H1 (cell line): ENCODE measurements at regions not wholly inside any gene's neighbourhood (a gene's known extent, or its start where the extent isn't known, plus 50 kb on each side); places are given as distances from the start of the nearest gene placed in this dataset.
A peak's percentile ranks its signal among the peaks of the same experiment; 100 is the strongest.

Source experiments
- CTCF ChIA-PET: fragments of 300-600 bp; sonication (Branson Sonifier 250); formaldehyde crosslinking; loops from one replicate; lab custom pipeline; 2021; ENCODE audit not compliant: partially characterized antibody; lab: Charles Lee
- POLR2A ChIA-PET: fragments of 300-600 bp; sonication (Branson Sonifier 250); formaldehyde crosslinking; loops from one replicate; lab custom pipeline; 2021; ENCODE audit warnings: inconsistent platforms; ENCODE audit not compliant: partially characterized antibody; lab: Charles Lee
- DNase-seq, 2 experiments: peaks; one replicate each; pipeline versions ENCODE4 v3.0.0 to v3.0.0-alpha.2; 2010 to 2022; ENCODE audit warnings: low spot score in 2 of 2, low read depth in 1 of 2, mixed read lengths in 1 of 2
- FAIRE-seq: peaks from 2 replicates; lab custom pipeline; 2011; peaks lifted over from hg19 to GRCh38; lab: Jason Lieb, UNC
- H2AFZ ChIP-seq: 2 replicates; pipeline ENCODE4 v1.8.1; 2012; ENCODE audit warnings: low read length, inconsistent platforms
- H2AK5ac ChIP-seq: 2 replicates; pipeline ENCODE4 v1.6.1; 2013; ENCODE audit warnings: low read depth, low read length
- H2BK120ac ChIP-seq: replicated peaks from 2 replicates; pipeline ENCODE3; 2013; ENCODE audit warnings: low read depth, low read length, inconsistent platforms
- H2BK12ac ChIP-seq: 2 replicates; pipeline ENCODE4 v1.6.1; 2013; ENCODE audit warnings: low read depth, low read length
- H2BK15ac ChIP-seq: 2 replicates; pipeline ENCODE4 v1.6.1; 2013; ENCODE audit warnings: low read length
- H2BK20ac ChIP-seq: 2 replicates; pipeline ENCODE4 v1.6.1; 2013; ENCODE audit warnings: low read length
- H2BK5ac ChIP-seq: 2 replicates; pipeline ENCODE4 v1.6.1; 2013; ENCODE audit warnings: low read depth, low read length
- H3K14ac ChIP-seq: 2 replicates; pipeline ENCODE4 v1.6.1; 2013; ENCODE audit warnings: inconsistent platforms; ENCODE audit not compliant: insufficient read length
- H3K18ac ChIP-seq: 2 replicates; pipeline ENCODE4 v1.6.1; 2013; ENCODE audit warnings: low read length; ENCODE audit errors: extremely low read depth
- H3K23ac ChIP-seq: 2 replicates; pipeline ENCODE4 v1.6.1; 2013; ENCODE audit warnings: inconsistent platforms; ENCODE audit not compliant: insufficient read length
- H3K23me2 ChIP-seq: 2 replicates; pipeline ENCODE4 v1.6.1; 2013; ENCODE audit warnings: low read depth, low read length
- H3K27ac ChIP-seq: 2 replicates; pipeline ENCODE4 v1.6.1; 2011; ENCODE audit warnings: low read depth, low read length, inconsistent platforms
- H3K27me3 ChIP-seq, 4 experiments: replicated peaks in 1 of 4; 1 replicate in 1 of 4; 2 replicates in 3 of 4; pipeline versions ENCODE4 v1.6.1 to v1.8.1; 2011 to 2013; ENCODE audit warnings: low read length in 3 of 4, mild to moderate bottlenecking in 3 of 4, inconsistent platforms in 2 of 4, mixed read lengths in 2 of 4, moderate library complexity in 1 of 4; ENCODE audit not compliant: control insufficient read depth in 3 of 4, insufficient read depth in 3 of 4; ENCODE audit errors: extremely low read depth in 1 of 4
- H3K36me3 ChIP-seq, 4 experiments: 2 replicates each; pipeline versions ENCODE4 v1.6.1 to v1.8.1; 2011 to 2013; ENCODE audit warnings: mild to moderate bottlenecking in 4 of 4, low read length in 3 of 4, moderate library complexity in 2 of 4, control low read depth in 1 of 4, inconsistent platforms in 1 of 4; ENCODE audit not compliant: insufficient read depth in 4 of 4, control insufficient read depth in 2 of 4
- H3K4ac ChIP-seq: replicated peaks from 2 replicates; pipeline ENCODE3; 2013; ENCODE audit warnings: low read length, low read depth, mixed read lengths, inconsistent platforms; ENCODE audit not compliant: insufficient read length
- H3K4me1 ChIP-seq, 4 experiments: replicated peaks in 1 of 4; 1 replicate in 1 of 4; 2 replicates in 3 of 4; pipeline versions ENCODE4 v1.6.1 to v1.8.1; 2011 to 2013; ENCODE audit warnings: low read length in 3 of 4, inconsistent platforms in 2 of 4, mixed read lengths in 1 of 4; ENCODE audit not compliant: insufficient read depth in 4 of 4, control insufficient read depth in 3 of 4
- H3K4me2 ChIP-seq, 2 experiments: 2 replicates each; pipeline versions ENCODE4 v1.6.1 to v1.8.1; 2011 to 2013; ENCODE audit warnings: low read depth in 2 of 2, low read length in 2 of 2, control low read depth in 1 of 2, inconsistent platforms in 1 of 2, mild to moderate bottlenecking in 1 of 2; ENCODE audit not compliant: insufficient read depth in 1 of 2
- H3K4me3 ChIP-seq, 4 experiments: fragments of 200-600, 300-600 bp in 1 of 4; sonication (generic), shearing (Covaris generic), sonication (Bioruptor Twin) in 1 of 4; 2 replicates each; pipeline versions ENCODE4 v1.5.1 to v1.8.1; 2011 to 2016; ENCODE audit warnings: low read length in 4 of 4, low read depth in 3 of 4, control low read depth in 2 of 4, inconsistent platforms in 2 of 4, mild to moderate bottlenecking in 2 of 4, mixed read lengths in 1 of 4, moderate library complexity in 1 of 4; ENCODE audit not compliant: insufficient read depth in 2 of 4; ENCODE audit errors: extremely low read depth in 1 of 4
- H3K56ac ChIP-seq: replicated peaks from 2 replicates; pipeline ENCODE3; 2013; ENCODE audit warnings: low read depth, mild to moderate bottlenecking, mixed read lengths, low read length, inconsistent platforms; ENCODE audit not compliant: insufficient read length
- H3K79me1 ChIP-seq: 2 replicates; pipeline ENCODE4 v1.6.1; 2013; ENCODE audit warnings: low read depth, low read length, control low read depth
- H3K79me2 ChIP-seq, 2 experiments: 2 replicates each; pipeline versions ENCODE4 v1.6.1 to v1.8.1; 2012 to 2013; ENCODE audit warnings: low read length in 2 of 2, mild to moderate bottlenecking in 2 of 2, inconsistent platforms in 1 of 2; ENCODE audit not compliant: insufficient read depth in 2 of 2, control insufficient read depth in 1 of 2
- H3K9ac ChIP-seq, 4 experiments: replicated peaks in 1 of 4; 1 replicate in 1 of 4; 2 replicates in 3 of 4; pipeline versions ENCODE4 v1.6.1 to v1.8.1; 2011 to 2013; ENCODE audit warnings: low read depth in 3 of 4, low read length in 3 of 4, control low read depth in 2 of 4, mild to moderate bottlenecking in 2 of 4, moderate library complexity in 2 of 4, inconsistent platforms in 1 of 4; ENCODE audit errors: extremely low read depth in 1 of 4
- H3K9me3 ChIP-seq, 2 experiments: 2 replicates each; pipeline versions ENCODE4 v1.6.1 to v1.8.1; 2012 to 2013; ENCODE audit warnings: mild to moderate bottlenecking in 2 of 2, moderate library complexity in 2 of 2, control low read depth in 1 of 2, inconsistent platforms in 1 of 2, low read depth in 1 of 2, low read length in 1 of 2, mixed read lengths in 1 of 2; ENCODE audit not compliant: insufficient read depth in 2 of 2
- H4K20me1 ChIP-seq, 2 experiments: replicated peaks in 1 of 2; 2 replicates each; pipeline versions ENCODE3 to v1.8.1; 2011 to 2013; ENCODE audit warnings: inconsistent platforms in 2 of 2, low read length in 2 of 2, mild to moderate bottlenecking in 1 of 2; ENCODE audit not compliant: insufficient read depth in 2 of 2, control insufficient read depth in 1 of 2
- H4K5ac ChIP-seq: 2 replicates; pipeline ENCODE4 v1.6.1; 2013; ENCODE audit warnings: low read length, low read depth, mixed read lengths, inconsistent platforms; ENCODE audit not compliant: insufficient read length
- H4K8ac ChIP-seq: 2 replicates; pipeline ENCODE4 v1.8.0; 2013; ENCODE audit warnings: mild to moderate bottlenecking, moderate library complexity, low read length, inconsistent platforms; ENCODE audit not compliant: insufficient read depth; ENCODE audit errors: extremely low read depth
- H4K91ac ChIP-seq: replicated peaks from 2 replicates; pipeline ENCODE3; 2013; ENCODE audit warnings: low read length, mixed read lengths, inconsistent platforms; ENCODE audit not compliant: insufficient read length
- BACH1 ChIP-seq: IDR thresholded peaks from 2 replicates; pipeline ENCODE4 v1.6.1; 2012; ENCODE audit warnings: low read length, improper control_type of control experiment
- CHD1 ChIP-seq: IDR thresholded peaks from 2 replicates; pipeline ENCODE4 v1.6.1; 2012; ENCODE audit warnings: low read depth, low read length, improper control_type of control experiment
- EP300 ChIP-seq, 2 experiments: IDR thresholded peaks; 1 replicate in 1 of 2; 2 replicates in 1 of 2; pipeline ENCODE4 v1.6.1; 2011 to 2012; ENCODE audit warnings: low read depth in 2 of 2, low read length in 2 of 2, mild to moderate bottlenecking in 2 of 2, borderline replicate concordance in 1 of 2, inconsistent platforms in 1 of 2, moderate library complexity in 1 of 2
- JUN ChIP-seq: IDR thresholded peaks from 2 replicates; pipeline ENCODE4 v1.6.1; 2011; ENCODE audit warnings: low read depth, mild to moderate bottlenecking, improper control_type of control experiment, low read length
- KDM4A ChIP-seq: IDR thresholded peaks from one replicate; pipeline ENCODE4 v1.7.1; 2012; ENCODE audit warnings: low read depth, mild to moderate bottlenecking, moderate library complexity, low read length, inconsistent platforms; ENCODE audit not compliant: severe bottlenecking
- KDM5A ChIP-seq: fragments of 200-600 bp; IDR thresholded peaks from 2 replicates; pipeline ENCODE4 v1.7.1; 2012; ENCODE audit warnings: mild to moderate bottlenecking, low read length, inconsistent platforms, mixed read lengths
- MAX ChIP-seq: IDR thresholded peaks from 2 replicates; pipeline ENCODE4 v1.6.1; 2012; ENCODE audit warnings: inconsistent platforms
- NRF1 ChIP-seq: IDR thresholded peaks from 2 replicates; pipeline ENCODE4 v1.6.1; 2011; ENCODE audit warnings: mild to moderate bottlenecking, low read depth, low read length, improper control_type of control experiment
- RAD21 ChIP-seq, 2 experiments: IDR thresholded peaks in 1 of 2; conservative IDR thresholded peaks in 1 of 2; 2 replicates each; pipeline ENCODE4 v1.6.1; 2011; ENCODE audit warnings: low read depth in 2 of 2, low read length in 2 of 2, improper control_type of control experiment in 1 of 2, inconsistent platforms in 1 of 2, mild to moderate bottlenecking in 1 of 2, moderate library complexity in 1 of 2
- RXRA ChIP-seq: IDR thresholded peaks from 2 replicates; pipeline ENCODE4 v1.6.1; 2011; ENCODE audit warnings: low read depth, mild to moderate bottlenecking, low read length, moderate library complexity; ENCODE audit not compliant: insufficient read depth
- SAP30 ChIP-seq: fragments of 300-600 bp; sonication (generic); IDR thresholded peaks from 2 replicates; pipeline ENCODE4 v1.7.1; 2012; ENCODE audit warnings: low read length, moderate library complexity, mild to moderate bottlenecking, inconsistent platforms; ENCODE audit not compliant: insufficient read depth, insufficient replicate concordance
- SP2 ChIP-seq: IDR thresholded peaks from 2 replicates; pipeline ENCODE4 v1.6.1; 2012; ENCODE audit warnings: mild to moderate bottlenecking, low read length, inconsistent platforms
- WGBS, 2 experiments: shearing (Covaris generic) in 1 of 2; methylation state at CpG; one replicate each; pipeline versions ENCODE4 v1.1.6 to v1.1.7; 2013 to 2015; ENCODE audit warnings: low lambda C conversion rate in 2 of 2, mixed read lengths in 2 of 2, inconsistent platforms in 1 of 2, low coverage in 1 of 2, missing lambda C conversion rate in 1 of 2; ENCODE audit not compliant: insufficient replicate concordance in 2 of 2, insufficient coverage in 1 of 2, insufficient read length in 1 of 2; ENCODE audit errors: extremely low coverage in 1 of 2, missing lambda C conversion rate in 1 of 2; 5-methylcytosine and 5-hydroxymethylcytosine counted together
- TF ChIP-seq, protein P1 (sequence below): IDR thresholded peaks from 2 replicates; pipeline ENCODE4 v1.6.1; 2011; ENCODE audit warnings: low read length, improper control_type of control experiment

DNA sequence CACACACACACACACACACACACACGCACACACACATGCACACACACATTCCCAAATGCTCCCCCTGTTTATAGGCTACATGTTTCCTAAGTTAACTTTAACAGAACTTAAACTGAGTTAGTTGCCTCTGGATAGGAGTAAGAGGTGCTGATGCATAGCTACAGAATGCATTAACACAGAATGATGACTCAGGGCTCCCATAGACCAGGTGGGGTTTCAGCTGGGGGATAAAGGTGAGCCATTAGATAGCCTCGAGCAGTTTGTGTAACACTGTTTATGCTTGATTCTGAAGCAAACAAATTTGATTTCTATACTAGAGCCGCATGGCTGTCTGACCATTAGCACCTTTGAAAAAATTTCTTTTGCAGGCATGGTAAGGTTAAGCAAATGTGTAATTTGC lies 741.0 kb downstream of the PLCL1 start:
- Histone ChIP-seq H3K23ac (no peak overlapping the region), H3K56ac (no peak overlapping the region), H3K79me2 (no peaks in the 10 kb centered on the region), H3K36me3 (no peaks in the 10 kb centered on the region), H3K79me1 (no peaks in the 10 kb centered on the region), H3K27ac (no peak overlapping the region), H3K9me3 (no peaks in the 10 kb centered on the region), H4K91ac (no peak overlapping the region), H4K5ac (no peak overlapping the region), H2BK120ac (no peak overlapping the region), H2BK20ac (no peak overlapping the region), H3K23me2 (no peaks in the 10 kb centered on the region), H3K27me3 (no peaks in the 10 kb centered on the region), H3K4ac (no peak overlapping the region), H2AK5ac (no peak overlapping the region), H3K18ac (no peak overlapping the region), H2BK5ac (no peak overlapping the region), H3K4me1 (no peaks in the 10 kb centered on the region), H2BK12ac (no peak overlapping the region), H2AFZ (no peak overlapping the region), H3K9ac (no peak overlapping the region), H4K8ac (no peak overlapping the region), H3K14ac (no peak overlapping the region), H4K20me1 (no peaks in the 10 kb centered on the region), H3K4me3 (no peak overlapping the region), H2BK15ac (no peak overlapping the region), H3K4me2 (no peak overlapping the region)
- no peak for DNase-seq
- CTCF ChIA-PET = interaction anchor here (0.6 kb wide), 1 partner anchor 1154 kb away, joined by 5 read pairs; no protein-coding TSS in a partner anchor
- FAIRE-seq = no peak
- POLR2A ChIA-PET = no interaction called here
- WGBS, 2 experiments = 88% methylated on average over 3 of the region's 3 CpGs; no CpG with 5 or more reads in 1 of the 2 experiments
- no peak for TF ChIP-seq MAX
- no peak for TF ChIP-seq SAP30
- TF ChIP-seq KDM5A = no peak
- no peak for TF ChIP-seq NRF1
- TF ChIP-seq RAD21 (IDR thresholded peaks at IDR 0.05 in 1 of 2, conservative IDR thresholded peaks at IDR 0.05 in 1 of 2; ENCODE audit: low read depth in 2 of 2, low read length in 2 of 2) = no peak
- no peak for TF ChIP-seq SP2
- no peak for TF ChIP-seq EP300 (IDR thresholded peaks at IDR 0.05; ENCODE audit: borderline replicate concordance in 1 of 2, low read depth in 2 of 2, low read length in 2 of 2)
- no peak for TF ChIP-seq CHD1
- TF ChIP-seq KDM4A = no peak
- TF ChIP-seq RXRA = no peak
- 0 out of 2 replicates have a peak, but pooled peaks have one; percentile 27 for TF ChIP-seq BACH1
- TF ChIP-seq JUN = no peak
- TF ChIP-seq, protein P1, sequence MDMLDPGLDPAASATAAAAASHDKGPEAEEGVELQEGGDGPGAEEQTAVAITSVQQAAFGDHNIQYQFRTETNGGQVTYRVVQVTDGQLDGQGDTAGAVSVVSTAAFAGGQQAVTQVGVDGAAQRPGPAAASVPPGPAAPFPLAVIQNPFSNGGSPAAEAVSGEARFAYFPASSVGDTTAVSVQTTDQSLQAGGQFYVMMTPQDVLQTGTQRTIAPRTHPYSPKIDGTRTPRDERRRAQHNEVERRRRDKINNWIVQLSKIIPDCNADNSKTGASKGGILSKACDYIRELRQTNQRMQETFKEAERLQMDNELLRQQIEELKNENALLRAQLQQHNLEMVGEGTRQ = no peak
